GM10248 (cell line): ENCODE measurements at regions not wholly inside any gene's neighbourhood (a gene's known extent, or its start where the extent isn't known, plus 50 kb on each side); places are given as distances from the start of the nearest gene placed in this dataset.

Experiments used
- CTCF ChIA-PET: fragments of 300-600 bp; sonication (Branson Sonifier 250); formaldehyde crosslinking; extraction: SDS; loops from one replicate; lab custom pipeline; 2021; ENCODE audit warnings: antibody characterized with exemption; lab: Yijun Ruan, JAX
- POLR2A ChIA-PET: fragments of 350-650 bp; sonication (Branson Sonifier 250); formaldehyde crosslinking; extraction: SDS; loops from one replicate; lab custom pipeline; 2020; ENCODE audit warnings: antibody characterized with exemption; lab: Yijun Ruan, JAX
- DNase-seq: peaks from one replicate; pipeline ENCODE4 v3.0.0; 2012; ENCODE audit errors: extremely low spot score
- TF ChIP-seq, protein P1 (sequence below): IDR thresholded peaks from 2 replicates; pipeline ENCODE4 v1.5.1; 2012; ENCODE audit warnings: mild to moderate bottlenecking, low read depth; ENCODE audit errors: extremely low read depth, missing control alignments, control extremely low read depth

DNA sequence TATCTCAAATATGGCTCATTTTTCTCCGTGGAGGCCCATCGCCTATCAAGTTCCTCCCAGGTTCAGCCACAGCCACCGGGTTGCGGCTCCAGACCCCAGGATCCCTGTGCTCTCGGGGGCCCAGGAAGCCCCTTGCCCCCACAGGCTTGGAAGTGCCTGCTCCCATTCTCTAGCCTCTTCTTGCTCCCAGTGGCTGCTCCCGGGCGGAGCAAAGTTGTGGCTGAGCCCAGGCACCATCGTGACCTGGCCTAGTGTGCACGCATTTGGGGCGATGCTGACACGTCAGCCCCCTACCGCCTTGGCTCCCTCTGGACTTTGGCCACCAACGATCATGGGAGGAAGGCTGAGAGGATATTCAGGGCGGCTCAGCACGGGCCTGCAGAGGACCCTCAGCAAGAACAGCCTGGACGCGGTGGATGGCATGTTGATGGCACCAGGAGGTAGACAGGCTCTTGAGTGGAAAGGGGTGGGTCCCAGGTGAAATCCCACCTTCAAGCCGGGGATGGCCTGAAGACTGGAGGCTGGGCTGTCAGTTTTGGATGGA lies 419.4 kb upstream of the AGA start:
- TF ChIP-seq, protein P1, sequence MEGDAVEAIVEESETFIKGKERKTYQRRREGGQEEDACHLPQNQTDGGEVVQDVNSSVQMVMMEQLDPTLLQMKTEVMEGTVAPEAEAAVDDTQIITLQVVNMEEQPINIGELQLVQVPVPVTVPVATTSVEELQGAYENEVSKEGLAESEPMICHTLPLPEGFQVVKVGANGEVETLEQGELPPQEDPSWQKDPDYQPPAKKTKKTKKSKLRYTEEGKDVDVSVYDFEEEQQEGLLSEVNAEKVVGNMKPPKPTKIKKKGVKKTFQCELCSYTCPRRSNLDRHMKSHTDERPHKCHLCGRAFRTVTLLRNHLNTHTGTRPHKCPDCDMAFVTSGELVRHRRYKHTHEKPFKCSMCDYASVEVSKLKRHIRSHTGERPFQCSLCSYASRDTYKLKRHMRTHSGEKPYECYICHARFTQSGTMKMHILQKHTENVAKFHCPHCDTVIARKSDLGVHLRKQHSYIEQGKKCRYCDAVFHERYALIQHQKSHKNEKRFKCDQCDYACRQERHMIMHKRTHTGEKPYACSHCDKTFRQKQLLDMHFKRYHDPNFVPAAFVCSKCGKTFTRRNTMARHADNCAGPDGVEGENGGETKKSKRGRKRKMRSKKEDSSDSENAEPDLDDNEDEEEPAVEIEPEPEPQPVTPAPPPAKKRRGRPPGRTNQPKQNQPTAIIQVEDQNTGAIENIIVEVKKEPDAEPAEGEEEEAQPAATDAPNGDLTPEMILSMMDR = no peak

DNA sequence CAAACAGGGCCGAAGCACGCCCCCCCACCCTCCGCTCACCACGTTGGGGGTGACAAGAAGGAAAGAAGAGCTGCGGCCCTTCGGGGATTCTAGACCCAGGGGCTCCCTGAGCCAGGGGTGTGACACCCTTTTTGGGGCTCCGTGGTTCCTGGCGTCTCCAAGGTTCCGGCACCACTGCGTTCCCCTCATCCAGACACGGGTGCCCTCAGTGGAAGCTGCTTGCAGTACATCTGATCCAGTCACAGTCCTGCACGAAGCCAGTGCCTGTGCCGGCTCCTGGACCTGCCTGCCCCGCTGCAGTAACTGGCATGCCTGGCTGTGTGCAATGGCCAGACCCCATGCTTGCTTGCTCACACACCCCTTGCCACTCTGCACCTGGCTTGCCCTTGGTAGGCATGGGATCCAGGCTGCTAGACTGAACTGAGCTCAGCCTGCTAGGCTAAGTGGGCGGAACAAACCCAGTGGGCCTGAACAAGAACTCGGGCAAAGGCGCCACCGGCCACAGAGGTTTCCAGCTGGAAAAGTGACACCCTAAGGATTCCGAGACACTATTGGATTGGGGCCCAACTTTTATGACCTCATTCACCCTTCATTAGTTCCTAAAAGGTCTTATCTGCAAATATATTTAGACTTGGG lies 420.4 kb upstream of the AGA start:
- ChIA-PET POLR2A (no interaction called here), CTCF (interaction anchor here (1.4 kb wide), 1 partner anchor 10 kb away, joined by 3 read pairs; no protein-coding TSS in a partner anchor)
- TF ChIP-seq, protein P1 = no peak
- DNase-seq = no peak

More for the DNA sequence above, 419.4 kb upstream of the AGA start:
- DNase-seq = no peak
- ChIA-PET CTCF (interaction anchor here (1.4 kb wide), 1 partner anchor 12 kb away, joined by 3 read pairs; no protein-coding TSS in a partner anchor), POLR2A (no interaction called here)

DNA sequence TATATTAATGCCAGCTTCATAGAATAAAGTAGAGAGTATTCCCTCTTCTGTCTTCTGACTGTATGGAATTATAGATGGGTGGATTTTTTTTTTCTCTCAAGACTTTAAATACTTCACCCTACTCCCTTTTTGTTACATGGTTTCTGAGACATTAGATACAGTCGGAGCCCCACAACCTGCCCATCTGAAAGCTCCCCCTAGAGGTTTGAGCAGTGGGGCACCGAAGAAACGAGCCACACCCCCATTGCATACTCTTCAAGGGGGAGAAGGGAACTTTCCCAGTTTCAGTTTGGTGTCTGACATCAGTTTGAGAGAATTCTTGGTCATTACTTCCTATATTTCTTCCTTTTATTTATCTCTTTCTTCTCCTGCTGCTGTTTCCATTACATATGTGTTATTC lies 437.6 kb upstream of the AGA start:
- DNase-seq = no peak
- TF ChIP-seq, protein P1 = no peak
- ChIA-PET CTCF (interaction anchor here (1.7 kb wide), 1 partner anchor 10 kb away, joined by 4 read pairs; no protein-coding TSS in a partner anchor), POLR2A (no interaction called here)

DNA sequence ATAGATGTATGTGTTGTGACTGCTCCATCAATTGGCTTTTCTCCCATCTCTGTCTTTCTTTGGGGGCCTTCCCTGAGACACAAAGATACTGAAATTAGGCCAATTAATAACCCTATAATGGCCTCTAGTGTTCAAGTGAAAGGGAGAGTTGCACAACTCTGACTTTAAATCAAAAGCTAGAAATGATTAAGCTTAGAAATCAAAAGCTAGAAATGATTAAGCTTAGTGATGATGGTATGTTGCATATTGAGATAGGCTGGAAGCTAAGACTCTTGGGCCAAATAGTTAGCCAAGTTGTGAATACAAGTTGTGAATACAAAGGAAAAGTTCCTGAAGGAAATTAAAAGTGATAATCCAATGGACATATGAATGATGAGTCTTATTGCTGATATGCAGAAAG lies 452.9 kb upstream of the AGA start:
- DNase-seq = no peak
- TF ChIP-seq, protein P1 = no peak
- ChIA-PET POLR2A (no interaction called here), CTCF (interaction anchor here (1.4 kb wide), 1 partner anchor 10 kb away, joined by 3 read pairs; no protein-coding TSS in a partner anchor)

DNA sequence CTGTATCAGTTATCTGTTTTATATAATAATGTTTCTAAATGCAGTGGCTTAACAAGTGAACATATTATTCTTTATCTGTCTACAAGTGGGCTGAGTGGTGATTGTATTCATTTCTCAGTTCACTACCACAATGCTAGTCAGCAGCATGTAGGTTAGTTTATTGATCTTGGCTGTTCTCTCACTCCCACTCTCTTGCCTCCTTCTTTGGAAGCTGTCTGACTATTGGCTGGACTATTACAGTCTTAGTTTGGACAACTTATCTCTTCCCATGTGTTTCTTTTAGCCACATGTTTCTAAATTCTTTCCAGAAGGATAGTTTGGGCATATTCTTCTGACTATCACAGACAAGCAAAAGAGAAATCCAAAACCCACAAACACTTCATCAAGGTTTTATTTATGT lies 459.5 kb upstream of the AGA start:
- CTCF ChIA-PET = interaction anchor here (1.0 to 1.7 kb wide), 2 partner anchors 10 to 11 kb away, joined by 3 read pairs; no protein-coding TSS in a partner anchor
- TF ChIP-seq, protein P1 = no peak

DNA sequence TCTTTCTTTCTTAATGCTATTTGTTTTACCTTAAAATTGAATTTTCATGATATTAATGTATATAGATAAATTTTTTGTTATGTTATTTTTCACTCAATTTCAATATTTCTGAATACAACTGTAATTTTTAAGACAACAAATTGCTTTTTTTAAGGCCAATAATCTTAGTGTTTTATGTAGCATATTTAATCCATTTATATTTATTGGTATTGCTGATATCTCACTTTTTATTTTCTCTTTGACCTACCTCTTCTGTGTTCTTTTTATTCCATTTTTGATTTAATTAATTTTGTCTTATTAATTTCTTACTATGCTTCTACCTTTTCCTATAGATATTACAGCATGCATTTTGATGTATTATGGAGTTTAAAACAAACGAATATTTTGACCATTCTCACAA lies 460.1 kb upstream of the AGA start:
- TF ChIP-seq, protein P1 = no peak
- ChIA-PET POLR2A (no interaction called here), CTCF (interaction anchor here (1.0 to 1.7 kb wide), 2 partner anchors 9 to 11 kb away, joined by 3 read pairs; no protein-coding TSS in a partner anchor)
- DNase-seq = no peak

More for the DNA sequence above, 459.5 kb upstream of the AGA start:
- no peak for DNase-seq
- POLR2A ChIA-PET = no interaction called here
